ENCODE measurements at regions not wholly inside any gene's neighbourhood (a gene's known extent, or its start where the extent isn't known, plus 50 kb on each side); places are given as distances from the start of the nearest gene placed in this dataset.
A peak's percentile ranks its signal among the peaks of the same experiment; 100 is the strongest.

GRCh38 chr12:68495336-68496070, 115.2 kb upstream of the RAP1B start:
- H3K9ac ChIP-seq (ENCODE audit: low read length) = no peak overlapping the region
- H3K9me3 ChIP-seq (replicated peaks; ENCODE audit: insufficient read depth, low read length) = no peaks in the 10 kb centered on the region
- no peak overlapping the region for H3K27ac ChIP-seq (ENCODE audit: low read length)
- H2AFZ ChIP-seq (ENCODE audit: low read length) = 0 out of 2 replicates have a peak overlapping the region, but pooled peaks have one; percentile 0
- no peaks in the 10 kb centered on the region for H3K27me3 ChIP-seq (replicated peaks; ENCODE audit: insufficient read depth, low read length)
- no peak overlapping the region for H3K4me3 ChIP-seq (ENCODE audit: low read length)
- no peaks in the 10 kb centered on the region for H3K79me2 ChIP-seq (ENCODE audit: low read length)
- no peak for DNase-seq
- H3K4me2 ChIP-seq (ENCODE audit: low read depth, low read length) = peak overlapping the region; percentile 27; the same call in 1 of the 2 replicates
- TF ChIP-seq, protein P1, sequence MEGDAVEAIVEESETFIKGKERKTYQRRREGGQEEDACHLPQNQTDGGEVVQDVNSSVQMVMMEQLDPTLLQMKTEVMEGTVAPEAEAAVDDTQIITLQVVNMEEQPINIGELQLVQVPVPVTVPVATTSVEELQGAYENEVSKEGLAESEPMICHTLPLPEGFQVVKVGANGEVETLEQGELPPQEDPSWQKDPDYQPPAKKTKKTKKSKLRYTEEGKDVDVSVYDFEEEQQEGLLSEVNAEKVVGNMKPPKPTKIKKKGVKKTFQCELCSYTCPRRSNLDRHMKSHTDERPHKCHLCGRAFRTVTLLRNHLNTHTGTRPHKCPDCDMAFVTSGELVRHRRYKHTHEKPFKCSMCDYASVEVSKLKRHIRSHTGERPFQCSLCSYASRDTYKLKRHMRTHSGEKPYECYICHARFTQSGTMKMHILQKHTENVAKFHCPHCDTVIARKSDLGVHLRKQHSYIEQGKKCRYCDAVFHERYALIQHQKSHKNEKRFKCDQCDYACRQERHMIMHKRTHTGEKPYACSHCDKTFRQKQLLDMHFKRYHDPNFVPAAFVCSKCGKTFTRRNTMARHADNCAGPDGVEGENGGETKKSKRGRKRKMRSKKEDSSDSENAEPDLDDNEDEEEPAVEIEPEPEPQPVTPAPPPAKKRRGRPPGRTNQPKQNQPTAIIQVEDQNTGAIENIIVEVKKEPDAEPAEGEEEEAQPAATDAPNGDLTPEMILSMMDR (IDR thresholded peaks at IDR 0.05; ENCODE audit: low read length) = no peak
- TF ChIP-seq EZH2phosphoT487 (IDR thresholded peaks at IDR 0.05; ENCODE audit: low read length) (no peak), EZH2 (optimal IDR thresholded peaks at IDR 0.05; ENCODE audit: low read depth, low read length) (no peak)
- H3F3A ChIP-seq (ENCODE audit: insufficient read depth, low read length) = no peaks in the 10 kb centered on the region
- H4K20me1 ChIP-seq (ENCODE audit: insufficient read depth, low read length) = no peaks in the 10 kb centered on the region
- H3K4me1 ChIP-seq (ENCODE audit: low read length) = peaks cover 19% of the 10 kb centered on the region
- no peaks in the 10 kb centered on the region for H3K36me3 ChIP-seq (replicated peaks; ENCODE audit: insufficient read depth, low read length)
- H3K9me2 ChIP-seq (replicated peaks; ENCODE audit: insufficient read depth, low read length) = no peaks in the 10 kb centered on the region

GRCh38 chr12:68497107-68497506, 113.6 kb upstream of the RAP1B start:
- H4K20me1 ChIP-seq (ENCODE audit: insufficient read depth, low read length) = no peaks in the 10 kb centered on the region
- no peaks in the 10 kb centered on the region for H3K79me2 ChIP-seq (ENCODE audit: low read length)
- H2AFZ ChIP-seq (ENCODE audit: low read length) = no peak overlapping the region
- no peak overlapping the region for H3K27ac ChIP-seq (ENCODE audit: low read length)
- no peak overlapping the region for H3K9ac ChIP-seq (ENCODE audit: low read length)
- no peaks in the 10 kb centered on the region for H3K9me3 ChIP-seq (replicated peaks; ENCODE audit: insufficient read depth, low read length)
- H3K36me3 ChIP-seq (replicated peaks; ENCODE audit: insufficient read depth, low read length) = no peaks in the 10 kb centered on the region
- no peak overlapping the region for H3K4me2 ChIP-seq (ENCODE audit: low read depth, low read length)
- H3F3A ChIP-seq (ENCODE audit: insufficient read depth, low read length) = no peaks in the 10 kb centered on the region
- TF ChIP-seq, protein P1 (IDR thresholded peaks at IDR 0.05; ENCODE audit: low read length) = no peak
- no peak for TF ChIP-seq EZH2 (optimal IDR thresholded peaks at IDR 0.05; ENCODE audit: low read depth, low read length)
- TF ChIP-seq EZH2phosphoT487 (IDR thresholded peaks at IDR 0.05; ENCODE audit: low read length) = no peak
- H3K4me1 ChIP-seq (ENCODE audit: low read length) = peaks cover 19% of the 10 kb centered on the region
- no peak overlapping the region for H3K4me3 ChIP-seq (ENCODE audit: low read length)
- H3K27me3 ChIP-seq (replicated peaks; ENCODE audit: insufficient read depth, low read length) = no peaks in the 10 kb centered on the region
- no peaks in the 10 kb centered on the region for H3K9me2 ChIP-seq (replicated peaks; ENCODE audit: insufficient read depth, low read length)
- DNase-seq = no peak

GRCh38 chr12:68497702-68498101, 113.0 kb upstream of the RAP1B start:
- no peak overlapping the region for H3K4me3 ChIP-seq (ENCODE audit: low read length)
- H3K4me2 ChIP-seq (ENCODE audit: low read depth, low read length) = no peak overlapping the region
- H3K9me3 ChIP-seq (replicated peaks; ENCODE audit: insufficient read depth, low read length) = no peaks in the 10 kb centered on the region
- H2AFZ ChIP-seq (ENCODE audit: low read length) = no peak overlapping the region
- H3F3A ChIP-seq (ENCODE audit: insufficient read depth, low read length) = no peaks in the 10 kb centered on the region
- no peaks in the 10 kb centered on the region for H3K9me2 ChIP-seq (replicated peaks; ENCODE audit: insufficient read depth, low read length)
- H3K4me1 ChIP-seq (ENCODE audit: low read length) = peaks cover 19% of the 10 kb centered on the region
- H3K27ac ChIP-seq (ENCODE audit: low read length) = no peak overlapping the region
- no peaks in the 10 kb centered on the region for H3K27me3 ChIP-seq (replicated peaks; ENCODE audit: insufficient read depth, low read length)
- H4K20me1 ChIP-seq (ENCODE audit: insufficient read depth, low read length) = no peaks in the 10 kb centered on the region
- DNase-seq = no peak
- TF ChIP-seq EZH2phosphoT487 (IDR thresholded peaks at IDR 0.05; ENCODE audit: low read length) (no peak), EZH2 (optimal IDR thresholded peaks at IDR 0.05; ENCODE audit: low read depth, low read length) (no peak)
- TF ChIP-seq, protein P1 (IDR thresholded peaks at IDR 0.05; ENCODE audit: low read length) = no peak
- no peaks in the 10 kb centered on the region for H3K36me3 ChIP-seq (replicated peaks; ENCODE audit: insufficient read depth, low read length)
- H3K9ac ChIP-seq (ENCODE audit: low read length) = no peak overlapping the region
- H3K79me2 ChIP-seq (ENCODE audit: low read length) = no peaks in the 10 kb centered on the region

Measured in MM.1S (cell line).